ENCODE measurements at regions not wholly inside any gene's neighbourhood (a gene's known extent, or its start where the extent isn't known, plus 50 kb on each side); places are given as distances from the start of the nearest gene placed in this dataset.

- no peak for DNase-seq (ENCODE audit: low spot score)
- Mint-ChIP-seq H3K27me3 (ENCODE audit: low read depth) (no peaks in the 10 kb centered on the region), H3K9me3 (no peaks in the 10 kb centered on the region), H3K4me3 (no peak overlapping the region), H3K36me3 (ENCODE audit: low read depth) (no peaks in the 10 kb centered on the region), H3K27ac (no peak overlapping the region), H3K4me1 (ENCODE audit: low read depth) (no peaks in the 10 kb centered on the region)
These were observed 124.1 kb upstream of the ACO1 start for GRCh38 chr9:32260151-32260862.

- no peaks in the 10 kb centered on the region for H3K27me3 Mint-ChIP-seq (ENCODE audit: low read depth)
- no peaks in the 10 kb centered on the region for H3K36me3 Mint-ChIP-seq (ENCODE audit: low read depth)
- no peak overlapping the region for H3K27ac Mint-ChIP-seq
- no peaks in the 10 kb centered on the region for H3K9me3 Mint-ChIP-seq
- DNase-seq (ENCODE audit: low spot score), result no peak
- no peaks in the 10 kb centered on the region for H3K4me1 Mint-ChIP-seq (ENCODE audit: low read depth)
- no peak overlapping the region for H3K4me3 Mint-ChIP-seq
These were observed 120.1 kb upstream of the ACO1 start for GRCh38 chr9:32264170-32264864.

GRCh38 chr9:32265037-32265436, 119.4 kb upstream of the ACO1 start:
- Mint-ChIP-seq H3K4me3 (no peak overlapping the region), H3K27ac (no peak overlapping the region), H3K36me3 (ENCODE audit: low read depth) (no peaks in the 10 kb centered on the region), H3K9me3 (no peaks in the 10 kb centered on the region), H3K27me3 (ENCODE audit: low read depth) (no peaks in the 10 kb centered on the region), H3K4me1 (ENCODE audit: low read depth) (no peaks in the 10 kb centered on the region)
- DNase-seq (ENCODE audit: low spot score), result no peak

GRCh38 chr9:32278991-32279390, 105.5 kb upstream of the ACO1 start:
- no peak for DNase-seq (ENCODE audit: low spot score)
- Mint-ChIP-seq H3K27ac (no peak overlapping the region), H3K4me3 (no peak overlapping the region), H3K27me3 (ENCODE audit: low read depth) (no peaks in the 10 kb centered on the region), H3K9me3 (no peaks in the 10 kb centered on the region), H3K36me3 (ENCODE audit: low read depth) (no peaks in the 10 kb centered on the region), H3K4me1 (ENCODE audit: low read depth) (no peaks in the 10 kb centered on the region)

GRCh38 chr9:32289756-32290155, 94.7 kb upstream of the ACO1 start:
- Mint-ChIP-seq H3K4me3 (no peak overlapping the region), H3K27me3 (ENCODE audit: low read depth) (no peaks in the 10 kb centered on the region), H3K4me1 (ENCODE audit: low read depth) (no peaks in the 10 kb centered on the region), H3K9me3 (no peaks in the 10 kb centered on the region), H3K36me3 (ENCODE audit: low read depth) (no peaks in the 10 kb centered on the region), H3K27ac (no peak overlapping the region)
- no peak for DNase-seq (ENCODE audit: low spot score)

GRCh38 chr9:32291370-32291769, 93.1 kb upstream of the ACO1 start:
- Mint-ChIP-seq H3K27ac (no peak overlapping the region), H3K9me3 (no peaks in the 10 kb centered on the region), H3K4me3 (no peak overlapping the region), H3K4me1 (ENCODE audit: low read depth) (no peaks in the 10 kb centered on the region), H3K27me3 (ENCODE audit: low read depth) (no peaks in the 10 kb centered on the region), H3K36me3 (ENCODE audit: low read depth) (no peaks in the 10 kb centered on the region)
- no peak for DNase-seq (ENCODE audit: low spot score)

- H3K4me1 Mint-ChIP-seq (ENCODE audit: low read depth), result no peaks in the 10 kb centered on the region
- no peak overlapping the region for H3K4me3 Mint-ChIP-seq
- no peaks in the 10 kb centered on the region for H3K9me3 Mint-ChIP-seq
- no peak for DNase-seq (ENCODE audit: low spot score)
- no peaks in the 10 kb centered on the region for H3K36me3 Mint-ChIP-seq (ENCODE audit: low read depth)
- H3K27ac Mint-ChIP-seq, result no peak overlapping the region
- no peaks in the 10 kb centered on the region for H3K27me3 Mint-ChIP-seq (ENCODE audit: low read depth)
These were observed 91.8 kb upstream of the ACO1 start for GRCh38 chr9:32292611-32293010.

GRCh38 chr9:32293091-32293490, 91.4 kb upstream of the ACO1 start:
- no peak for DNase-seq (ENCODE audit: low spot score)
- H3K27me3 Mint-ChIP-seq (ENCODE audit: low read depth), result no peaks in the 10 kb centered on the region
- no peaks in the 10 kb centered on the region for H3K9me3 Mint-ChIP-seq
- no peaks in the 10 kb centered on the region for H3K4me1 Mint-ChIP-seq (ENCODE audit: low read depth)
- no peak overlapping the region for H3K27ac Mint-ChIP-seq
- no peak overlapping the region for H3K4me3 Mint-ChIP-seq
- no peaks in the 10 kb centered on the region for H3K36me3 Mint-ChIP-seq (ENCODE audit: low read depth)

- no peak overlapping the region for H3K4me3 Mint-ChIP-seq
- no peaks in the 10 kb centered on the region for H3K36me3 Mint-ChIP-seq (ENCODE audit: low read depth)
- no peak overlapping the region for H3K27ac Mint-ChIP-seq
- H3K27me3 Mint-ChIP-seq (ENCODE audit: low read depth), result no peaks in the 10 kb centered on the region
- DNase-seq (ENCODE audit: low spot score), result no peak
- no peaks in the 10 kb centered on the region for H3K4me1 Mint-ChIP-seq (ENCODE audit: low read depth)
- H3K9me3 Mint-ChIP-seq, result no peaks in the 10 kb centered on the region
These were observed 90.3 kb upstream of the ACO1 start for GRCh38 chr9:32294106-32294505.

- Mint-ChIP-seq H3K4me1 (ENCODE audit: low read depth) (no peaks in the 10 kb centered on the region), H3K9me3 (no peaks in the 10 kb centered on the region), H3K27me3 (ENCODE audit: low read depth) (no peaks in the 10 kb centered on the region), H3K4me3 (no peak overlapping the region), H3K36me3 (ENCODE audit: low read depth) (no peaks in the 10 kb centered on the region), H3K27ac (no peak overlapping the region)
- DNase-seq (ENCODE audit: low spot score), result no peak
These were observed 84.1 kb upstream of the ACO1 start for GRCh38 chr9:32300373-32300772.

GRCh38 chr9:32304495-32304894, 79.9 kb upstream of the ACO1 start:
- Mint-ChIP-seq H3K36me3 (ENCODE audit: low read depth) (no peaks in the 10 kb centered on the region), H3K9me3 (no peaks in the 10 kb centered on the region), H3K4me3 (no peak overlapping the region), H3K27me3 (ENCODE audit: low read depth) (no peaks in the 10 kb centered on the region), H3K27ac (no peak overlapping the region), H3K4me1 (ENCODE audit: low read depth) (no peaks in the 10 kb centered on the region)
- DNase-seq (ENCODE audit: low spot score), result no peak

- H3K4me3 Mint-ChIP-seq, result no peak overlapping the region
- no peaks in the 10 kb centered on the region for H3K36me3 Mint-ChIP-seq (ENCODE audit: low read depth)
- H3K27ac Mint-ChIP-seq, result no peak overlapping the region
- DNase-seq (ENCODE audit: low spot score), result no peak
- no peaks in the 10 kb centered on the region for H3K4me1 Mint-ChIP-seq (ENCODE audit: low read depth)
- no peaks in the 10 kb centered on the region for H3K27me3 Mint-ChIP-seq (ENCODE audit: low read depth)
- no peaks in the 10 kb centered on the region for H3K9me3 Mint-ChIP-seq
These were observed 78.4 kb upstream of the ACO1 start for GRCh38 chr9:32306006-32306405.

GRCh38 chr9:32319312-32319929, 65.0 kb upstream of the ACO1 start:
- no peaks in the 10 kb centered on the region for H3K27me3 Mint-ChIP-seq (ENCODE audit: low read depth)
- H3K36me3 Mint-ChIP-seq (ENCODE audit: low read depth), result no peaks in the 10 kb centered on the region

GRCh38 chr9:32322622-32323021, 61.8 kb upstream of the ACO1 start:
- H3K27me3 Mint-ChIP-seq (ENCODE audit: low read depth), result no peaks in the 10 kb centered on the region
- no peak overlapping the region for H3K27ac Mint-ChIP-seq
- no peak overlapping the region for H3K4me3 Mint-ChIP-seq
- H3K36me3 Mint-ChIP-seq (ENCODE audit: low read depth), result no peaks in the 10 kb centered on the region
- DNase-seq (ENCODE audit: low spot score), result no peak
- H3K9me3 Mint-ChIP-seq, result no peaks in the 10 kb centered on the region
- no peaks in the 10 kb centered on the region for H3K4me1 Mint-ChIP-seq (ENCODE audit: low read depth)

More at GRCh38 chr9:32319312-32319929, 65.0 kb upstream of the ACO1 start:
- H3K9me3 Mint-ChIP-seq, result no peaks in the 10 kb centered on the region
- no peak overlapping the region for H3K27ac Mint-ChIP-seq
- no peak overlapping the region for H3K4me3 Mint-ChIP-seq
- H3K4me1 Mint-ChIP-seq (ENCODE audit: low read depth), result no peaks in the 10 kb centered on the region
- DNase-seq (ENCODE audit: low spot score), result no peak

All from T-helper 2 cell treated with Interferon-gamma antibody and Interleukin-4, amounts not matched to agents 5 μg/mL and 100 μg/mL, for 36 hours (primary cell).